ENCODE measurements at regions not wholly inside any gene's neighbourhood (a gene's known extent, or its start where the extent isn't known, plus 50 kb on each side); places are given as distances from the start of the nearest gene placed in this dataset.

- TF ChIP-seq CTCF (IDR thresholded peaks at IDR 0.05) = no peak
- TF ChIP-seq POLR2A (IDR thresholded peaks at IDR 0.05) = no peak
These were observed 302.4 kb downstream of the SEC14L1 start for GRCh38 chr17:77442976-77443747.
